SK-N-DZ (cell line): ENCODE measurements at regions not wholly inside any gene's neighbourhood (a gene's known extent, or its start where the extent isn't known, plus 50 kb on each side); places are given as distances from the start of the nearest gene placed in this dataset.
"Not testable (repeated sequence)": the region's sequence is repeated elsewhere in the genome, so short reads cannot be mapped to it uniquely, and the experiment has no call there.

Source experiments
- DNase-seq: peaks from one replicate; pipeline ENCODE4 v3.0.0-alpha.2; 2015; ENCODE audit warnings: low spot score

DNA sequence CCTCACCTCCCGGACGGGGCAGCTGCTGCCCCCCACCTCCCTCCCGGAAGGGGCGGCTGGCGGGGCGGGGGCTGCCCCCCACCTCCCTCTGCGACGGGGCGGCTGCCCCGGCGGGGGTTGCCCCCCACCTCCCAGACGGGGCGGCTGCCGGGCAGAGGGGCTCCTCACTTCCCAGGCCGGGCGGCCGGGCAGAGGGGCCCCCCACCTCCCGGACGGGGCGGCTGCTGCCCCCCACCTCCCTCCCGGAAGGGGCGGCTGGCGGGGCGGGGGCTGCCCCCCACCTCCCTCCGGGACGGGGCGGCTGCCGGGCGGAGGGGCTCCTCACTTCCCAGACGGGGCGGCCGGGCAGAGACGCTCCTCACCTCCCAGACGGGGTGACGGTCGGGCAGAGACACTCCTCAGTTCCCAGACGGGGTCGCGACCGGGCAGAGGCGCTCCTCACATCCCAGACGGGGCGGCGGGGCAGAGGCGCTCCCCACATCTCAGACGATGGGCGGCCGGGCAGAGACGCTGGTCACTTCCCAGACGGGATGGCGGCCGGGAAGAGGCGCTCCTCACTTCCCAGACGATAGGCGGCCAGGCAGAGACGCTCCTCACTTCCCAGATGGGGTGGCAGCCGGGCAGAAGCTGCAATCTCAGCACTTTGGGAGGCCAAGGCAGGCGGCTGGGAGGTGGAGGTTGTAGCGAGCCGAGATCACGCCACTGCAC, 1218.8 kb downstream of the GATA3 start:
- DNase-seq: not testable (repeated sequence)

- no peak for DNase-seq
Observed at GRCh38 chr10:9274206-9274755, 1219.8 kb downstream of the GATA3 start.

DNA sequence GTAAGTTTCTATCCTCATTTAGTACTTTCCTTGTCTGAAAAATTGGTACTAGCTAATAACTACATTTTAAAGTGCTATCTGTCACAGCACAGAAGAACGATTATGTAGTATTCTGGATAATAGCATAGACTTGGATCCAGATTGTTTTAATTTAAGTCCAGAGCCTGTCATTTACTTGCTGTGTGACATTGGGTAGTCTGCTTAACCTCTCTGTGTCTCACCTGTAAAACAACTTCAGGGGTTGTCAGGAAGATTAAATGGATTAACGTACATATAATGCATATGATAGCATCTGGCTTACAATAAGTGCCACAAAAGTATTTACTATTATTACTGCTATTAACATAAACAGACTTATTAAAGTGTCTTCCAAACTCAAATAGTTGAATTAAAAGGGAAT, 1221.4 kb downstream of the GATA3 start:
- no peak for DNase-seq

GRCh38 chr10:9285690-9286089, 1231.2 kb downstream of the GATA3 start:
- peak; percentile 100 for DNase-seq

- DNase-seq: no peak
Observed at GRCh38 chr10:9289811-9290210, 1235.3 kb downstream of the GATA3 start.

DNA sequence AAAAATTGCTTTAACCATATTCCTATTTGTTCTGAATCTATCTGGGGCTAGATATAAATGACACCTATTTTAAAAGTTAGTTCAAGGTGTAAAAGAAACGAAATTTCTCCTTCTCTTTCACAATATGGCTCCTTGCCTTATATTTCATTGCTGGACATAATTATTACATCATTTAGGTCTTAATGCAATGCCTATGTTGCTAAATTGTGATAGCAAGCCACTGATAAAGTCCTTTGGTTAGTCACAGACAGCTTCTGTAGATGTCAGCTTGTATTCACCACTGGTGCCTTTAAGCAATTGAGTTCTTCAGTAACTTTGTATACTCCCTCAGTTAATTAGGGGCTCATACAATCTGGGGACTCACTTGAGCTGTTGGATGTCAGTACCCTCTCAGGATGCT, 1236.6 kb downstream of the GATA3 start:
- no peak for DNase-seq

GRCh38 chr10:9294132-9294663, 1239.7 kb downstream of the GATA3 start:
- peak; percentile 57 for DNase-seq

GRCh38 chr10:9294865-9295264, 1240.4 kb downstream of the GATA3 start:
- DNase-seq: peak; percentile 96

DNA sequence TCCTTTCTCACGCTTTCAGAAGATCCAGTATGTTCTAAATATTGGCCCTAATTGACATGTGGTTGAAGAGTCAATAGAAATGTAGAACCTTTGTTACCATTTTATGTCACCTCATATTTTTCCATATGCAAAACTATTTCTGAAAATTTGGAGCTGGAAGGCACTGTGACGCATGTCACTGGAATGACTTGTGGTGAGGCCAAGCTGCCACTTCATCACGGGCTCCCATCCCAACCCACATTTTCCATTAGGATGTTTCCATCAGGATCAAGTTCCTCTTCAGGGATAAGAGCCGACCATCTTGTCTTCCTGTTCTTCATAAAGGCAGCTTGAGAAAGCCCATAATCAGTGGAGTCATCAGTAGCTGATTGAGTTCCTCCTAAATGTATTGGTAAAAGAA, 1241.7 kb downstream of the GATA3 start:
- no peak for DNase-seq

- peak; percentile 45 for DNase-seq
Observed at GRCh38 chr10:9297580-9297979, 1243.1 kb downstream of the GATA3 start.

DNA sequence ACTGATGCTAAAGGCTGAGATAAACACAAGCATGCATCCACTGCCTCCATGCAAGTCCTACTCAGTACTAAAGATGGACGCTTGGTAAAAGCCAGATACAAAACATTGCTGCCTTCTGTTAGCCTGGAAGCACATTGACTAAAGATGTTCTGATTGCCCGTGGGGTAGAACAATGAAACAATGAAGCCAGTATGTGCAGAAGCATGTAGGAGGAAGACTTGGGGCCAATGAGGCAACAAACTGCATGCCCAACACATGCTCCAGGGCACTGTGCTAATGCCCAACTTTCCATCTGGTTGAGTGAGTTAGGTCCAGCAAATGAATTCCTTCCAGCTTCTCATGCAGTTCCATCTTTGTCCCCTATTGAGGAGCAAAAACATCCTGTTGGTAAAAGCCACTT, 1245.5 kb downstream of the GATA3 start:
- no peak for DNase-seq

DNA sequence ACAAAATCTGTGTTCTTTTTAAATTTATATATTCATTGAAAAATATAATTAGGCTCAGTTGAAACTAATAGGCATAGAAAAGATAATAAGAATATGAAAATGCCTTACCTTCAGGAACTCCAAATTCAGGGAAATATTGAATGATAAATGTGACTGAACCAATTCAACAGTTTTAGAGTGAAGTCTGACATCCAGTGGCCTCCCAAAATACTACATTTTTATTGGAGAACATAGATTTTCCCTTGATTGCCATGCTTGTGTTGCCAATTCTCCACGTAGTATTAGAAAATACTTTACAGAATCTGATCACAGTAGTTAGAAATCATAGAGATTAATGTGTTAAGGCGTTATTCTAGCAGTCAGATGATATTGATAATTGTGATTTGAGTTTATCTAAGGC, 1246.7 kb downstream of the GATA3 start:
- DNase-seq: peak; percentile 68

DNA sequence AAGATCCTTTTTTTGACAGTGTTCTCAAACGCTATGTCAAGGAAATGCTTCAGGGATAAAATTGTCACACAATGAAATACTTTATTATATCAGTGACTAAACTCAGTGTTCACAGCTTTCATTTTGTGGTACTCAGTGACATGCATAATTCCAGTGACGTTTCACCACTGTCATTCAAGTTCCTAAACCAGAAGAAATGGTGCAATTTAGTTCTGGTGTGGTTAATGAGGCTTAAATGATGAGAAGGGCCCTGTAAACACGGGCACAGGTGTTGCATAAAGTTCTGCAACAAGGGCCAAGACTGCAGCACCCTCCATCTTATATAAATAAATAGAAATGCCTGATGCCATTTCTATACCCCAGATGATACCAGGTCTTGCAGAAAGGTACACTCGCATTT, 1247.1 kb downstream of the GATA3 start:
- no peak for DNase-seq

DNA sequence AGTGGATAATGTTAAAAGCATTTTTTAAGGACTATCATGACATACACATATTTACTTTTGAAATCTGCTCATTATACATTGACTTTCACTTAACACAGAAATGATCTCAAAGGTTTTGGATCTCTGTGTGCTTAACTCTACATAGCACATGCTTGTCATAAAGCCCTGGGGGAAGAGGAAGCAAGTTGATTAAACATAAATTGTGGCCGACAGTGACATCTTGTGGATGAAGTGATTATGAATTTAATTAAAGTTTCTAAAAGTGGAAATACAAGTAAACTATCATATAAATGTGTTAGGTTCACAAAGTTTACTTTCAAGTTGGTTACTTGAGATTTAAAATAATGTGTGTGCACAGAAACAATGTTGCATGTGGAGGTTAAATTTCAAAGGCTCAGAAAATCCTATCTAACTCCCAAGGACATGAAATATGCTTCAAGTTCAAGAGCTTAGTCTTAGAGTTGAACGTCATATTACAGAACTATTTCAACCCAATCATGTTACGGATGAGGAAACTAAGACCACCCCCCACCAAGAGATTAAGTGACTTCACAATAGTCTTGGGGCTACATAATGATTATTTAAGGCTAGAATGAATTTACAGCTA, 1247.8 kb downstream of the GATA3 start:
- DNase-seq: peak; percentile 85

DNA sequence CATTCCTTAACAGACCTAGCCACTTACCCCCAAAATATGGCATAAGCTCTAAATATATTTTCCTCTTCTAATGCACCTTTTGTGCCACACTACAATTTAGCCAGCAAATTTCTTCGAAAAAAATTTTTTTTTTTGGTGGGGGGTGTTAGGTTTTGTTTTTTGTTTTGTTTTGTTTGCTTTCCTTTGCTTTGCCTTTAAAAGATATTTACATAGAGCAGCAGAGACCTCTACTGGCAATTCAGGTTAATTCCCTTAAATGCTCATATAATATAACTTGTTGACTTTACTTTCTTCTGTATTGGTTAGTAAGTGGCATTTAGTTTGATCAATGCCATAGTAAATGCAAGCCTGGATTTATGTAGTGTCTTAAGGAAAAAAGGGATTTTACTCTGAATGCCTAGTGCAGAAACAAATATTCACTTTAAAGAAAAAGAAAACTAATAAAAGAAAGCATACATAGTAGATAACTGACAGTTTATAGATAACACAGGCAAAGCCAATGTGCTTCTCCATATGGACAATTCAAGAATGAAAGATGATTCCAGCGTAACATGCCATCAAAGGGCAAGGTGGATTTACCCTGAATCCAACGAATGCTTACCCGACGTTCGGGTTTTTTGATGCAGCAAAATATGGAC, 1250.6 kb downstream of the GATA3 start:
- peak; percentile 67 for DNase-seq

DNA sequence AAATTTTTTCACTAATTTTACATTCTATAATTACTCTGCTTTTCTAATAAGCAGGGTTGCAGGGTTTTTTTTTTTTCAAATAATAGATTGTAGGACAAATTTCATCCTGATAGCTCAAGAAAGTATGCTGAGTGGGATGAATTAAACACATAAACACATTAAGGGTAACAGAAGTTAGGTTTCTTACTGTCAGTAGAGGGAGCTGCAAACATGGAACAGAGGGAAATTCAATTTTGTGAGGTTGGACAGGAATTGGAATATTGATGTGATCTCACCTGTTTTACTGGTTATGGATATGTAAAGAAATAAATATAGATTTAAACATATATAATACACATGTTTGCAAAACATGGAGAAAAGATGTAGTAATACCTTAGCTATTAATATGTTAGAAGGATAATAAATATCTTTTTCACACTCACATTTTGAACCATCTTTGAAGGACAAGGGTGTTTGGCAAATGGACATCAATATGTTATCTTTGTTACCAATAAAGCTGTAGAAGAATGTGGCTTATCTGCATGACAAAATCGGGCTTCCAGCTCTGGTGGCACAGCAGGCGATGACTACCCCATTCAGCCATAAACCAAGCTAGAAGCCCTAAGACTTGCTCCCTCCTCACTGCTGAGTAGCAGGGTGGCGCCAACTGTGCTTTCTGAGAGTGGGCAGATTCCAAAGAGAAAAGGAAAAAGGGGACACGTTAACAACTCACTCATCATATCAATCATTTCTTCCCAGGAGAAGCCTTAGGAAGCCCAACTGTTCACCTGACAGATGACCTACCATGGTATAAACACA, 1257.4 kb downstream of the GATA3 start:
- no peak for DNase-seq

GRCh38 chr10:9315292-9315691, 1260.8 kb downstream of the GATA3 start:
- no peak for DNase-seq

GRCh38 chr10:9331583-9332008, 1277.1 kb downstream of the GATA3 start:
- peak; percentile 62 for DNase-seq

DNA sequence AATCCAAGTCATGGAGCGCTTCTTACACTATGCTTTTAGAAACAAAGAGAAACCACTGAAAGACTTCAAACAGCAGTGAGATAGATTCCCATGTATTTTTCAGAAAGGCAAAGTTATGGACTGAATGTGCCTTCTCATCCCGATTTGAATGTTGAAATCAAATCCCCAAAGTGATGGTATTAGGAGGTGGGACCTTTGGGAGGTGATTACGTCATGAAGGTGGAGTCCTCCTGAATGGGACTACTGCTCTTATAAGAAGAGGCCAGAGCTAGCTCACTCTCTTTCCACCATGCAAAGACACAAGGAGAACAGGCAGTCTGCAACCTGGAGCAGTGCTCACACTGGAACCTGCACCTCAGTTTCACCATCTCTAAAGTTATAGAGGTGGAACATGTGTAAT, 1279.8 kb downstream of the GATA3 start:
- DNase-seq: no peak

GRCh38 chr10:9339716-9340115, 1285.2 kb downstream of the GATA3 start:
- DNase-seq: no peak

- DNase-seq: peak; percentile 62
Observed at GRCh38 chr10:9342885-9343570, 1288.5 kb downstream of the GATA3 start.
